ENCODE measurements at regions not wholly inside any gene's neighbourhood (a gene's known extent, or its start where the extent isn't known, plus 50 kb on each side); places are given as distances from the start of the nearest gene placed in this dataset.
"Not testable (repeated sequence)": the region's sequence is repeated elsewhere in the genome, so short reads cannot be mapped to it uniquely, and the experiment has no call there.

GRCh38 chr11:95415837-95416304, 184.9 kb upstream of the SESN3 start:
- H3K27me3 ChIP-seq (ENCODE audit: control insufficient read depth, insufficient read depth, low read length): no peaks in the 10 kb centered on the region
- no peak overlapping the region for H3K4me3 ChIP-seq (ENCODE audit: low read length)
- no peak overlapping the region for H3K9ac ChIP-seq (ENCODE audit: low read length)
- H3K27ac ChIP-seq (ENCODE audit: low read depth, low read length): no peak overlapping the region
- no peaks in the 10 kb centered on the region for H3K4me1 ChIP-seq (ENCODE audit: control insufficient read depth, insufficient read depth, low read length)
- H3K36me3 ChIP-seq (ENCODE audit: control insufficient read depth, insufficient read depth, low read length): no peaks in the 10 kb centered on the region

DNA sequence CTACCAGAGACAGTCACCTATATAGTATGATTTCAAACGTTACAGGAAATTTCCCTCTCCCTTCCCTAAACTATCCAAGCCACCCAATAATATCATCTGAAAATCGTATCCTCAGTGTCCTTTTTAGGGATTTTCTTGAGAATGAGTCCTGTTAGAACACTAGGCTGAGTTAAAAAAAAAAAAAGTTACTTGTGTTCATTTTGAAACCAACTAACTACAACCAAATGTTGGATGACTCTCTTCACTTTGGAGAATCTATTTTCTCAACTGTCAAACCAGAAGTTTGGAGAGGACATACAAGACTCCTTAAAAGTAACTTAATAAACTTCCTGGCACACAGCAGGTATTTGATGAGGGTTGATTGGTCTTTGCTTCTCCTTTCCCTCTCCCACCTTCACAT, 183.2 kb upstream of the SESN3 start:
- H3K27ac ChIP-seq (ENCODE audit: low read depth, low read length): no peak overlapping the region
- no peak overlapping the region for H3K4me3 ChIP-seq (ENCODE audit: low read length)
- no peak overlapping the region for H3K9ac ChIP-seq (ENCODE audit: low read length)
- H3K27me3 ChIP-seq (ENCODE audit: control insufficient read depth, insufficient read depth, low read length): no peaks in the 10 kb centered on the region
- no peaks in the 10 kb centered on the region for H3K36me3 ChIP-seq (ENCODE audit: control insufficient read depth, insufficient read depth, low read length)
- no peaks in the 10 kb centered on the region for H3K4me1 ChIP-seq (ENCODE audit: control insufficient read depth, insufficient read depth, low read length)

DNA sequence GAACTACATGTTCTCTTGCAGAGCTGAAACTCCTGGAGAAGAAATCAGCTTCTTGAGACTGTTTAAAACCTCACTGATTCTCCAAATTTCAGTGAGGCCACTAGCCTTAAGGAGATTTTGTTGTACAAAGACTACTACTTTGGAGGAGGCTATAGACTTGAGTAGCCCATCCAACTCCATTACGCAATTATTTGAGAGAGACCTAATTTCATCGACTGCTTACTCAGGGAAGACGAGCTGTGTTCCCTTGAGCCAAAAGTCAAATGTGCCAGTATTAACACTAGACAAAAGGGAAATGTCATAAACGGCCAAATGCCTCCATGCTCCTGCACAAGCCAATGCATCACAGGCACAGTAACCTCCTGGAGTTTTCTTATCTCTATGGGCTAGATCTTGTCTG, 182.8 kb upstream of the SESN3 start:
- H3K36me3 ChIP-seq (ENCODE audit: control insufficient read depth, insufficient read depth, low read length): no peaks in the 10 kb centered on the region
- no peaks in the 10 kb centered on the region for H3K27me3 ChIP-seq (ENCODE audit: control insufficient read depth, insufficient read depth, low read length)
- H3K27ac ChIP-seq (ENCODE audit: low read depth, low read length): no peak overlapping the region
- H3K4me3 ChIP-seq (ENCODE audit: low read length): no peak overlapping the region
- H3K4me1 ChIP-seq (ENCODE audit: control insufficient read depth, insufficient read depth, low read length): no peaks in the 10 kb centered on the region
- no peak overlapping the region for H3K9ac ChIP-seq (ENCODE audit: low read length)

DNA sequence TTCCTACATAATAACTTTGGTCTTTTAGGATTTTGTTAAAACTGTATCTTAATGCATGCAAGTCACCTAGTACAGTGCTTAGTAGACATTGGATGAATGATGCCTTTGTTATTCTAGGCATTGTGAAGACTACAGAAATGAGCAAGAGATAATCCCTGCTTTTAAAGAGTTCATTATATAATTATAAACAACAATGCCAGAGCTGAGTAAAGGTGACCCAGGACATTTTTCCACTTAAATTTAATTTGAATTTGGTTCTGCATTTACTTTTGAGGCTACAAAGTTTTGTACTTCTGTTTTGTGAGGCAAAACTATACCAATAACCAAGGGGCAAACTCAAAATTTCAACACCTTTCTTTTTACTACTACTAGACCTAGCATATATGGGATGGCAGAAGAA, 182.0 kb upstream of the SESN3 start:
- H3K27ac ChIP-seq (ENCODE audit: low read depth, low read length): no peak overlapping the region
- no peak overlapping the region for H3K4me3 ChIP-seq (ENCODE audit: low read length)
- H3K36me3 ChIP-seq (ENCODE audit: control insufficient read depth, insufficient read depth, low read length): no peaks in the 10 kb centered on the region
- H3K9ac ChIP-seq (ENCODE audit: low read length): no peak overlapping the region
- H3K27me3 ChIP-seq (ENCODE audit: control insufficient read depth, insufficient read depth, low read length): no peaks in the 10 kb centered on the region
- no peaks in the 10 kb centered on the region for H3K4me1 ChIP-seq (ENCODE audit: control insufficient read depth, insufficient read depth, low read length)

- Histone ChIP-seq H3K4me1 (ENCODE audit: control insufficient read depth, insufficient read depth, low read length) (no peaks in the 10 kb centered on the region), H3K9ac (ENCODE audit: low read length) (no peak overlapping the region), H3K4me3 (ENCODE audit: low read length) (no peak overlapping the region), H3K27ac (ENCODE audit: low read depth, low read length) (no peak overlapping the region), H3K36me3 (ENCODE audit: control insufficient read depth, insufficient read depth, low read length) (no peaks in the 10 kb centered on the region), H3K27me3 (ENCODE audit: control insufficient read depth, insufficient read depth, low read length) (no peaks in the 10 kb centered on the region)
Measured at GRCh38 chr11:95412074-95412473, 181.1 kb upstream of the SESN3 start.

DNA sequence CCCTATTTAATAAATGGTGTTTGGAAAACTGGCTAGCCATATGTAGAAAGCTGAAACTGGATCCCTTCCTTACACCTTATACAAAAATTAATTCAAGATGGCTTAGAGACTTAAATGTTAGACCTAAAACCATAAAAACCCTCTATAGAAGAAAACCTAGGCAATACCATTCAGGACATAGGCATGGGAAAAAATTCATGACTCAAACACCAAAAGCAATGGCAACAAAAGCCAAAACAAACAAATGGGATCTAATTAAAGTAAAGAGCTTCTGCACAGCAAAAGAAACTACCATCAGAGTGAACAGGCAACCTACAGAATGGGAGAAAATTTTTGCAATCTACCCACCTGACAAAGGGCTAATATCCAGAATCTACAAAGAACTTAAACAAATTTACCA, 179.7 kb upstream of the SESN3 start:
- not testable (repeated sequence) for H3K27me3 ChIP-seq (ENCODE audit: control insufficient read depth, insufficient read depth, low read length); H3K4me3 ChIP-seq (ENCODE audit: low read length); H3K9ac ChIP-seq (ENCODE audit: low read length); H3K4me1 ChIP-seq (ENCODE audit: control insufficient read depth, insufficient read depth, low read length); H3K27ac ChIP-seq (ENCODE audit: low read depth, low read length); H3K36me3 ChIP-seq (ENCODE audit: control insufficient read depth, insufficient read depth, low read length)

DNA sequence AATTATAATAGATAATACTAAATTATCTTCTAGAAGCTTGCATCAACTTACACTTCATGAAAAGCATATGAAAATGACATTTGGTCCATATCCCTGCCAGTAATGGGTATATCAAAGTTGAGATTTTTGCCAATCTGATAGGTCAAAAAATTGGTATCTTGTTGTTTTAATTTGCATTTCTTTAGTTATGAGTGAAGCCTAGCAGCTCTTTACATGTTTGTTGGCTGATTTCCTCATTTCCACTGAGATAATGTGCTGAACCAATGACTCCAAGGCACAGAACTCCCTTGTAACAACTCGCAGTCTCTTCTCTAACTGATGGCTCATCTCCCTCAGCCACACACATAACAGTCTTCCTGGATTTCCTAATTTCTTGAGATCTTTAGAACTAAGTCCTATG, 175.3 kb upstream of the SESN3 start:
- Histone ChIP-seq H3K27me3 (ENCODE audit: control insufficient read depth, insufficient read depth, low read length) (no peaks in the 10 kb centered on the region), H3K9ac (ENCODE audit: low read length) (no peak overlapping the region), H3K36me3 (ENCODE audit: control insufficient read depth, insufficient read depth, low read length) (no peaks in the 10 kb centered on the region), H3K27ac (ENCODE audit: low read depth, low read length) (no peak overlapping the region), H3K4me1 (ENCODE audit: control insufficient read depth, insufficient read depth, low read length) (no peaks in the 10 kb centered on the region), H3K4me3 (ENCODE audit: low read length) (no peak overlapping the region)

DNA sequence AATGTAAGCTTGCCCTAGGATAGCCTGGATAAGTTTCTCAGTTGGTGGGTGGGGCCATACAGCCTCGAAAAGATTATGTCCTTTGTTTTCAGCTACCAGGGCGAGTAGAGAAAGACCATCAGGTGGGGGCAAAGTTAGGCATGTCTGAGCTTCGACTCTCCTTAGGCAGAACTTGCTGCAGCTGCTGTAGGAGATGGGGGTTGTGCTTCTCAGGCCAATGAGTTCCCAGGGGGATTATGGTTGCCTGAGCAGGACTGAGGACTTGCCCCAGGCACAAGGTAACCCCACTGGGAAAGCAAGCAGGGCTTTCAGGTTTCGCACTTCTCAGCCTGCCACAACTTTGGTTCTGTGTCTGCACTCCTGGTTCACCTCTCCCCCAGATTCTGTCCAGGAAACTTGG, 173.4 kb upstream of the SESN3 start:
- Histone ChIP-seq H3K4me1 (ENCODE audit: control insufficient read depth, insufficient read depth, low read length) (no peaks in the 10 kb centered on the region), H3K27me3 (ENCODE audit: control insufficient read depth, insufficient read depth, low read length) (no peaks in the 10 kb centered on the region), H3K27ac (ENCODE audit: low read depth, low read length) (no peak overlapping the region), H3K4me3 (ENCODE audit: low read length) (no peak overlapping the region), H3K36me3 (ENCODE audit: control insufficient read depth, insufficient read depth, low read length) (no peaks in the 10 kb centered on the region), H3K9ac (ENCODE audit: low read length) (no peak overlapping the region)

DNA sequence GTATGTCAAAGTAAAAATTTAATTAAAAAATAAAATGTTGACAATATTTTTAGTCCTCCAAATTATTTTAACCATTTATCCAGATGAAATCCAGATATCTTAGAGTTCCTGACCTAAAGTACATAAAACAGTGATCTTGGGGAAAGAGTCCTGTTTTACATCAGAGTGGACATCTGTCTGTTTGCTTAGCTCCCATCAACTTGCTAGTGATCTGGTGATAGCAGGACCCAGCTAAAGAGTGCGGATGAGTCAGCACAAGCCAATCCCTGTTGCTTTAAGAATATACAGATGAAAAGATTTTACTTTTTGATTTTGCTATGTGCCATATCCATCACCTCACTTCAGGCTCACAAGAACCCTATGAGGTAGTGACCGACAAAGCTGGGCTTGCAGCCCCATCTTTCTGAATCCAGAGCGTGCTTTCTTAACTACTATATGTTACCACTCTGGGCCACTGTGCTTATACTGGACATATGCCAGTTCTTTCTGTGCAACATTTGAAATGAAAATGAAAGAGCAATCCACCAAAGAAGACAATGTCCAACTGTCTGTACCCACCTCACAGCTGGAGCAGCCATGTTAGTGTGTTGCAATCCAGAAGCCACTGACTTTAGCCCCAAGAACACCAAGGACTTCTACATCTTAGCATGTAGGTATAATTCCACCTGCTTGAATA, 167.6 kb upstream of the SESN3 start:
- Histone ChIP-seq H3K27ac (ENCODE audit: low read depth, low read length) (no peak overlapping the region), H3K4me1 (ENCODE audit: control insufficient read depth, insufficient read depth, low read length) (no peaks in the 10 kb centered on the region), H3K9ac (ENCODE audit: low read length) (no peak overlapping the region), H3K27me3 (ENCODE audit: control insufficient read depth, insufficient read depth, low read length) (no peaks in the 10 kb centered on the region), H3K36me3 (ENCODE audit: control insufficient read depth, insufficient read depth, low read length) (no peaks in the 10 kb centered on the region), H3K4me3 (ENCODE audit: low read length) (no peak overlapping the region)

DNA sequence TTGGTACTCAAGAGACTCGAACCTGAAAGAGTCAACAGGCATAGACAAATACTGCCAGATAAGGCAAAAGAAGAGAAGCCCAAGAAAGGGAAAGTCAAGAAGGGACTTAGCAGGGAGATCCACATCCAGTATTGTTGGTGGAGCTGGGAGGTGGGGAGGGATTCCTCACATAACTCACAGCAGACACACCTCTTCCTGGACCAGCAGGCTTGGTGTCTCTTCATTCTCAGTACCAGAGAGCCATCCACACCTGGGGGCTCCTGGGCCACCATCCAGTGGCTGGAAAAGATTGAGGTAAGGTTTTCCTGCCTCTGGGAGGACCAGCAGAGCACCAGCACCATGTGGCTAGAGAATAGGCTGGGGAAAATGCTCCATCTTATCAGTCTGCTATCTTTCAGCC, 161.6 kb upstream of the SESN3 start:
- Histone ChIP-seq H3K4me1 (ENCODE audit: control insufficient read depth, insufficient read depth, low read length) (no peaks in the 10 kb centered on the region), H3K9ac (ENCODE audit: low read length) (no peak overlapping the region), H3K4me3 (ENCODE audit: low read length) (no peak overlapping the region), H3K27ac (ENCODE audit: low read depth, low read length) (no peak overlapping the region), H3K27me3 (ENCODE audit: control insufficient read depth, insufficient read depth, low read length) (no peaks in the 10 kb centered on the region), H3K36me3 (ENCODE audit: control insufficient read depth, insufficient read depth, low read length) (no peaks in the 10 kb centered on the region)

DNA sequence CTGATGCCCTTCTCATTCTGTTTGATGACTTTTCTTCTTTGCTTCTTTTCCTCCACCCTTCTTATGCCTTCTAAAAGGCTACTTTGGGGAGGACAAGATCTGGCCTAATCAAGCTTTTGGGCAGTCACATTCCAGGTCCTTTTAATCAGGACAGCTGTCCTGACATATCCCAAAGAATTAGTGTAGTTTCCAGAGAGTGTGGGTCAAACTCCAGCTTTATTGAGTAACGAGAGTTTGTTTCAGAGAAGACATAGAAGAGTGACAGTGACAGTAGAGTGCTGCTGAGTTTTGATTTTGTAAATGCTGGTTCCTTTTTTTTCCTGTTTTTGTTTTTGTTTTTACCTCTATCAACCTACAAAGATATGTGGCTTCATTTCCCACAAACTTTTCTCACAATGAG, 158.4 kb upstream of the SESN3 start:
- H3K4me3 ChIP-seq (ENCODE audit: low read length): no peak overlapping the region
- no peak overlapping the region for H3K9ac ChIP-seq (ENCODE audit: low read length)
- H3K27me3 ChIP-seq (ENCODE audit: control insufficient read depth, insufficient read depth, low read length): no peaks in the 10 kb centered on the region
- H3K36me3 ChIP-seq (ENCODE audit: control insufficient read depth, insufficient read depth, low read length): no peaks in the 10 kb centered on the region
- H3K27ac ChIP-seq (ENCODE audit: low read depth, low read length): no peak overlapping the region
- H3K4me1 ChIP-seq (ENCODE audit: control insufficient read depth, insufficient read depth, low read length): no peaks in the 10 kb centered on the region

DNA sequence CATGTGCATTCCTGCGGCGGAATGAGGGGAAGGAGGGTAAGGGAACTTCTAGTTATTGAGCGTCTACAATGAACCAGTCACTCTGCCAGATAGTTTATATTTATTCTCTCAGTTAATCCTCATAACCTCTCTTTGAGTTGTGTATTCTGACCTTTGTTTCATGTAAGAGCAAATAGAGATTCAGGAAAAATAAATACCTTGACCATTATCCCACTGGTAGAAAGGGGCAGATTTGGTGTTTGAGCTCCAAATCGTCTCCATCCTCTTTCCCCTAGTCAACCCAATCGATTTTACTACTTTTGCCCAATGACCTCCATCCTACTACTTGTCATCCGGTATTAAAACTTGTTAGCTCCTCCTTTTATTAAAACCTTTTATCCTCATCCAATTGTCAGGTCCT, 157.1 kb upstream of the SESN3 start:
- no peak overlapping the region for H3K4me3 ChIP-seq (ENCODE audit: low read length)
- H3K36me3 ChIP-seq (ENCODE audit: control insufficient read depth, insufficient read depth, low read length): no peaks in the 10 kb centered on the region
- no peaks in the 10 kb centered on the region for H3K4me1 ChIP-seq (ENCODE audit: control insufficient read depth, insufficient read depth, low read length)
- H3K9ac ChIP-seq (ENCODE audit: low read length): no peak overlapping the region
- H3K27ac ChIP-seq (ENCODE audit: low read depth, low read length): no peak overlapping the region
- no peaks in the 10 kb centered on the region for H3K27me3 ChIP-seq (ENCODE audit: control insufficient read depth, insufficient read depth, low read length)

DNA sequence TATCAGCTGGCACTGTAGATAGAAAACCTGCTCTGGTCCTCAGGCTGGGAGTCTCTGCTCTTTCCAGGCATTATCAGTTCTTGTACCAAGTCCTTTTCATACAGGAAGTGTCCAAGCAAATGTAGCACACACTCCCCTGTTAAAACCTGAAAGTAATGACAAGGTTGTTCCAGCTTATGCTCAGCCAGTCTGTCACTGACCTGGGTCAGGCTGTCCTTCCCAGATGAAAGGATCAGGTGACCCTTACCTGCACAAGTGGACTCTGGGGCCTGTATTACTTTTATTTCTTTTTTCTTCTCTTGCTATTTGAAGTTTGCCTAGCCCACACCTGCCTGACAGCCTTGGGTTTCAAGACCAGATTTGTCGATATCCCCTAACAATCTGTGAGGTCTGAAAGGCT, 156.3 kb upstream of the SESN3 start:
- Histone ChIP-seq H3K27ac (ENCODE audit: low read depth, low read length) (no peak overlapping the region), H3K9ac (ENCODE audit: low read length) (no peak overlapping the region), H3K4me3 (ENCODE audit: low read length) (no peak overlapping the region), H3K4me1 (ENCODE audit: control insufficient read depth, insufficient read depth, low read length) (no peaks in the 10 kb centered on the region), H3K36me3 (ENCODE audit: control insufficient read depth, insufficient read depth, low read length) (no peaks in the 10 kb centered on the region), H3K27me3 (ENCODE audit: control insufficient read depth, insufficient read depth, low read length) (no peaks in the 10 kb centered on the region)

All from rectal smooth muscle tissue (tissue), 1 donor.